AG08396 (cell line): ENCODE measurements at regions not wholly inside any gene's neighbourhood (a gene's known extent, or its start where the extent isn't known, plus 50 kb on each side); places are given as distances from the start of the nearest gene placed in this dataset.
"Not testable (repeated sequence)": the region's sequence is repeated elsewhere in the genome, so short reads cannot be mapped to it uniquely, and the experiment has no call there.

Source experiments
- DNase-seq: peaks from one replicate; pipeline ENCODE4 v3.0.0; 2012; ENCODE audit warnings: low spot score, mixed read lengths

DNA sequence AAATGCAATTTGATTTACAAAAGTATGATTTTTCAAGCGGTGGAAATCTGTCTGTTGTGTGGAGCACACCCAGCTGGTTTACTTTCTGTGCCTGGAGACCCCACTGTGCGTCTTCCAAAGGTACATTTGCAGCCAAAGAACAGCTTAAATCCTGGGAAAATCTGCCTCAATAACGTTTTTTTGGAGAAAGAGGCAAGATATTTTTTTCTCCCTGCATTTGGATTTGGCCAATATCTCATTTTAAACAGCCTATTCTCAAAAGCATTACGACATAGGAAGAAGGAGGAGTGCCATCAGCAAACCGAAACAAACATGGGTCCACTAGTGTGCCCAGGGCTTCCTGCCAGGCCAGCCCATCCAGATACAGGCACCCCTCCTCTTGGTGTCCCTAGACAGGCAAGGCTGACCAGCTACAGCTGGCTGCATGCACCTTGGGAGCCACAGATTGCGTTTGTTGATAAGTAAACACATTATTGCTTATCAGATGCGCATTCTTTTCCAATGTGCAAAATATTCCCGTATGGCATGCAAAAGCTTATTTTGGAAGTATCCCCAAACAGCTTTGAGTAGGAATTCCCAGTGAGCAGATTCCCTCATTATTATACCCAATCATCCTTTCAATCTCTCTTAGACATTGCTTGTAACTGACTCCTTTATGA, 184.5 kb upstream of the MARCKS start:
- DNase-seq = peak; percentile 37

DNA sequence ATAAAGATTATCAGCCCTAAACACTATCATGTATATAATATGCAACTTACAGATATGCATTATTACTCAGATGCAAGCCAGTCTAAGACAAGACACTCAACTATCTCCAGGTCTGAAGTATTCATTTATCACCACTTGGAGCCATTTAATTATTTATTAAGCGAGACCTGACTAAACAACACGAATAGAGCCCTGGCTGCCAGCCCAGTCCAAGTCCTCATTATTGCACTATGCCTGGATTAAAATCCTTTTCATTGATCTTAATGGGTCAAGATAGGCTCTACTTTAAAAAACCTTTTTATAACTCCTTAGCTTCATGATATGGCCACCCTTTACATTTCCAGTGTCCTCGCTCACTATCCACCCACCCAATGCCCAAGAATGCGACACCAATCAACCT, 183.1 kb upstream of the MARCKS start:
- no peak for DNase-seq

DNA sequence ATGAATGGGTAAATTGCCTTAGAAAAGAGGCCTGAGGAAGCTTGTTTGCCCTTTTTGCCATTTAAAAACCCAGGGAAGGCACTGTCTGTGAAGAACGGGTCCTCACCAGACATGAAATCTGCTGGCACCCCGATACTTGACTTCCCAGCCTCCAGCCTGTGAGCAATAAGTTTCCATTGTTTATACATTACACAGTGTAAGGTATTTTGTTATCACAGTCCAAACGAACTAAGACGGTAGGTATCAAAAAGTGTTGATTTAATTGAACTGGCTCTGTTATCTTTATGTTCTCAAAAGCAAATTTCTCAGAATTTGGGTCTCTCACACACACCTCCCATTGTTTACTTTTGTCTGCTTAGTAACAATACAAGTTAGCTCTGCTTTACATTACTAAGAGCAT, 181.1 kb upstream of the MARCKS start:
- DNase-seq = no peak

DNA sequence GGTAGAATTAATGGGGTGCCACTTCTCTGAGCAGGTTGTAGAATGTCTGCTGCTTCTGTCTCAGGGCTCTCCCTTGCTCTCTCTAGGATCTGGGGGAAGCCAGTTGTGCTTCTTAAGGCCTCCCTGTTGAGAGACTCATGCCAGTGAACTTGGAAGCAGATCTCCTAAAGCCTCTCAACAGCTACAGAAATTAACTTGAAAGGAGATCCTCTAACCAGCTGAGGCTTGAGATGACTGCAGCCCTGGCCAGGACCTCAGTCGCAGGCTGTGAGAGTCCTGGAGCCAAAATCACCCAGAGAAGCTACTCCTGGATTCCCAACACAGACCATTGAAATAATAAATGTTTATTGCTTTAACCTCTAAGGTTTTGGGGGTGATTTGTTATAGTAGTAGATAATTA, 180.2 kb upstream of the MARCKS start:
- DNase-seq = no peak

DNA sequence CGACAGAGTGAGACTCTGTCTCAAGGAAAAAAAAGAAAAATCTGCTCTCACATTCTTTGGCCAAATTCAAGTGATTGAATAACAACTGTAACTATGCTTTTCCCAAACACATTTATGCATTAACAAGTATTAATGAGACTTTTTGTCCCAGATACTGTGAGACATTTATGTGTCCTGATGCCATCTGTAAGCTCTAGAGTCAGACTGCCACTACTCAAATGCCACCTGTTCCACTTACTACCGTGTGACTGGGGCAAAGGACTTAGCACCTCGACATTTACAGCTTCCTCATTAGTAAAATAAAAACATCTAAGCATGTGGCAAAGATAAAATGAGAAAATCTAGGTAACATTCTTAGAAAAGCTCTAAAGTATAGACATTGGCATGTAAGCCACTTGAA, 178.1 kb upstream of the MARCKS start:
- no peak for DNase-seq

DNA sequence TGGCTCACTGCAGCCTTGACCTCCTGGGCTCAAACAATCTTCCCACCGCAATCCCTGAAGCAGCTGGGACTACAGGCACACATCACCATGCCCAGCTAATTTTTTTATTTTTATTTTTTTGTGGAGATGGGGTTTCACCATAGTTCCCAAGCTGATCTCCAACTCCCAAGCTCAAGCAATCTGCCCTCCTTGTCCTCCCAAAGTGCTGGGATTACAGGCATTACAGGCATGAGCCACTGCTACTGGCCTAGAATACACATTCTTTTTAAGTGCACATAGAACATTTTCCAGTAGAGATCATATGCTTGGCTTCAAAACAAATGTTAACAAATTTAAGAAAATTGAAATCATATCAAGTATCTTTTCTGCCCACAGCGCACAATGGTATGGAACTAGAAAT, 176.8 kb upstream of the MARCKS start:
- DNase-seq = no peak

DNA sequence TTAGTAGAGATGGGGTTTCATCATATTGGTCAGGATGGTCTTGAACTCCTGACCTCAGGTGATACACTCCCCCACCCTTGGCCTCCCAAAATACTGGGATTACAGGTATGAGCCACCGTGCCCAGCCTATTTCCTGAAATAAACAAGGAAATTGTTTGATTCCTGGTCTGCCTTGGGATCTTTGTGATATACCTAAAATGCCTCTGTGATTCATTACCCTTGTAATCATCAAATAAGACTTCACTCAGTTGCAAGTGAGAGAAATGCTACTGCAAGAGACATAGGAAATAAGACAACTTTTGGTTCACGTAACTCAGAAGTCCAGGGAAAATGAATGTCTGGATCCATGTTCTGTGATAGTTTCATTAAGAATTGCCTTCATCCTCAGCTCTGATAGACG, 173.2 kb upstream of the MARCKS start:
- no peak for DNase-seq

DNA sequence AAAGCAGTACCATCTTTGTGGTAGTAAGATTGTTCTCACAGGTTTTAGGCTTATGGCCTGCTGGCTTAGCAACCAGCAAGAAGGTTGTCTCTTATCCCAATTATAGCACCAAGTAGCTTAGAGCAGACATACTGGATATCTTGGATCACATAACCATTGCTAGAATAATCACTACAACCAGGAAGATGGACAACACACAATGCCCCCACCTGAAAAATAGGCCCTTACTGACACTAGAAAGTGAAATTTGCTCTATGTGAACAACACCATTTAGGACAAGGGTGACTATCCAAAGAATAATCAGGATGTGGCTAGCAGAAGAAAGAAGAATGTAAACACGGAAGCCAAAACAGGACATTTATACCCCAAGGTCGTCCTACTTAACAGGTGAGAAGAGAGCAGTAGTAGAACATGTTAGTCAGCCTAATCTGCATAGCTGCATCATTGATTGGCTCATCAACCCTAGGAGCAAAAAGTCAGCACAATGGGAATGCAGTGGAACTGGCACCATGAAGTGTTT, 172.7 kb upstream of the MARCKS start:
- no peak for DNase-seq

DNA sequence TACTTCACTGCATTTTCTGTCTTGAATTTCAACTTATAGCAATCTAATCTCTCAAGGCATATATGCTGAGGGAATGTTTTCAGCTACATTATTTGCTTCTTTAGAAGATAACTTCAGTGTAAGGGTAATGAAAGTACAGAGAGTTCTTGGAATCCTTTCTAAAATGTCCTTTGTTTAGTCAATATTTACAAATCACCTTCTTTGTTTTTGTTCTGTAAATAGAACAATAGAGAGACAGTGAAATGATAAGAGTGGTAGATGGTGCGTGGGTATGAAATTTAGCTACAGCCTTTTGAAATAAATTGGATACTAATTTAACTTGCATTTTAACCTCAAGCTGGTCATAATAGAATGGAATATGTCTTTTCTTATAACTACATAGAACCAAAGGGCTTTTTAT, 171.1 kb upstream of the MARCKS start:
- no peak for DNase-seq

DNA sequence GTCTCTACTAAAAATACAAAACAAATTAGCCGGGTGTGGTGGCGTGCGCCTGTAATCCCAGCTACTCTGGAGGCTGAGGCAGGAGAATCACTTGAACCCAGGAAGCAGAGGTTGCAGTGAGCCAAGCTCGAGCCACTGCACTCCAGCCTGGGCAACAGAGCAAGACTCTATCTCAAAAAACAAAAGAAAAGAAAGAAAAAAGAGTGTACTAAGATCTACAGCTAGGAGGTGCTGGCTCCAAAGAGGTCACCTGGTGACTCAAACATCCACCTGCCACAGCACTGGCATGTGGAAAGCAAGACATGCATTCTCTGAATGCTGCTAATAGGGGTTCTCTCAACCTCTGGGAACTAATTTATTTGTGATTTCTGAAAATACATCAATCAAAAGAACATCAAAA, 167.5 kb upstream of the MARCKS start:
- DNase-seq = not testable (repeated sequence)

DNA sequence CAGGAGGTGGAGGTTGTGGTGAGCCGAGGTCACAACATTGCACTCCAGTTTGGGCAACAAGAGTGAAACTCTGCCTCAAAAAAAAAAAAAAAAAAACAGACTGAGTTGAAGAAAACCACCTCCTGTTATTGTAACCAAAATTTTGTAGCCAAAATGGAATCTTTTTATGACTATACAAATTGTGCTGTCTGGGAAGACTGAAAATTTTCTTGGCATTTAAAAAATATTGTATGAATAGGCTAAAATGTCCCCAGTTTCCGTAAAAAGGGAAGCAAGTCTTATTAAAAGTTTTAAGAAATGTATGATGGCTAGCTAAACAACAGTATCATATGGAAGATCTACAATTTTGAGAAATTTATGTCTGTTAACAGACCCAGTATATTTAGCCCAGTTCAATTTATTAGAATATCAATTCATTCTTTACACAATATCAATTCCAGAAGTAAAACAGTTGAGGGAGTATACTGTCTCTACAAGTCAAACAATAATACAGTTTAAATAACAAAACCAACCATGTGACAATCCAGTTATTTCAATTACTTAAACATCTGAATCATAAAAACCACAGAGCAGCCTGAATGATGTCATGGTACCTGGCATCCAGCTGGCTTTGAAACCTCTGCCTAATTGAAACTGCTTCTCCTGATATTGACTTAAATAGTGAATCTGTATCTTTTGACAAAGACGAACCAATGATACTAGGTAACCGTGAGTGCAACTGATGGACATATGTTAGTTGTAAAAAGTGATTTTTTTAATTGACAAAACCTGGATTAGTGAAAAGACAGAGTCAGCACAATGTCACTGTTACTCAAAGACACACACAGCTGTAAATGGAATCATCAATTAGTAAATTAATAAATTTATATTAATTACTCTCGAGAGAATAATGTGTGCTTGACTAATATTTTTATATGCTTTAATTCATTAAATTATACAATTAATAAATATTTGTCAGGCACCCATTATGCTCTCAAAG, 166.6 kb upstream of the MARCKS start:
- peak; percentile 60 for DNase-seq

DNA sequence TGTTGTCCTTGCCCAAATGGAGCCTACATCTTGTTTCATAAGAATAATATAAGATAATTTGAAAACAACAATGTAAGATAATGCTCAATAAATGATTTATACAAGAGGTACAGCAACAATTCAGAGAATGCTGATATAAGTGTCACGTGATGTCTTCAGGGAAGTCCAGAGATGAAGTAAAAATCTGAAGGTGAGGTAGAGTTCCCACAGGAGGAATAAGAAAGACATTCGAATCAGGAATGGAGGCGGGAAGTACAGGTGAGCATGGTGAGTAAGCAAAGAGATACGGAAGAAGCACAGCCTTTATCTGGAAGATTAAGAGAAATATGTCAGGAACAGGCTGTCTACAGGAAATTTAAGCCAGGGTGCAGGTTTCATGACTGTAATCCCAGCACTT, 165.9 kb upstream of the MARCKS start:
- DNase-seq = no peak

DNA sequence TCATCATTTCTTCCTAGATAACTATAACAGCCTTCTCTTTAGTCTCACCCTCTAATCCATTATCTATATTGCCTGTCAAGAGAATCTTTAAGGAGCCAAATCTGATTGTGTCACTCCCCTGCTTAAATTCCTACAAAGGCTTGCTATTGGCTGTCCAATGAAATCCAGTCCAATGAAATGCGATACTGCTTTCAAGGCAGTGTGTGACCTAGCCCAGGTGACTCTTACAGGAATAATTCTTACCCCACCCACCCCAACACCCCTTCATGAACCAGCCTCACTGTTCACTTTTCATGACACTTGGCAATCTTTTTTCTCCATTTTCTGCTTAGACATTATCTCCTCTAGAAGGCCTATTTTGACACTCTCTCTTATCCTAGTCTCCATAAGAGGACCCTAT, 163.3 kb upstream of the MARCKS start:
- no peak for DNase-seq

DNA sequence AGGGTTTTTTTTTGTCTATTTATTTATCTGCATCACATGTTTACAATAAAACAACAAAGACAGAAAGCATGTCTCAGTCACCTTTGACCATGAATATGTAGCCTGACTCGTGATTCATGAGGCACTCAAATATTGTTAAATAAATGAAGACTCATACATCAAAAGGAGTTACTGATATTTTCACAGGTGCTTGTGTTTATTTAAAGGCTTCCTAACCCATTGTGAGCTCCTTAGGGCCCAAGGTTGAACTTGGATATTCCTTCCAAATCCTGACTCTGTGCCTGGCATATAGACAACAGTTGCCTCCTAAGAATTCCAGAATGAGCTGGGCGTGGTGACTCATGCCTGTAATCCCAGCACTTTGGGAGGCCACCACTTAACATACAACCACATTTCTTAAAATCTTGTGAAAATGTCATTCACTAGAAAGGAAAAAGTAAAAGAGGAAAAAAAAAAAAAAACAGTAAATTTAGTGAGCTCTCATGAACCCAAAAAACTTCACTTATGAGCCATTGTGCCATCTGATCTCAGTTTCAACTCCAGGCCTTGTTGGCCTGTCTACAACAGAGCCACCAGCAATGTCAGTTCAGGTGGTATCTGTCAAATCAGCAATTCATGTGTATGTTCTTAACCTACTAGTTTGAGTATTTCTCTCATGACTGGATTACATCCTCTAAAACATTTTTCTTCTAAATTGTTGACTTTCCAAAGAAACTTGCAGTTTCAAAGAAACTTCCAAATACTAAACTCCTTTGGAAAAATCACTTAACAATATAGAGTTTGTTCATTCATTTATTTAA, 162.7 kb upstream of the MARCKS start:
- no peak for DNase-seq

DNA sequence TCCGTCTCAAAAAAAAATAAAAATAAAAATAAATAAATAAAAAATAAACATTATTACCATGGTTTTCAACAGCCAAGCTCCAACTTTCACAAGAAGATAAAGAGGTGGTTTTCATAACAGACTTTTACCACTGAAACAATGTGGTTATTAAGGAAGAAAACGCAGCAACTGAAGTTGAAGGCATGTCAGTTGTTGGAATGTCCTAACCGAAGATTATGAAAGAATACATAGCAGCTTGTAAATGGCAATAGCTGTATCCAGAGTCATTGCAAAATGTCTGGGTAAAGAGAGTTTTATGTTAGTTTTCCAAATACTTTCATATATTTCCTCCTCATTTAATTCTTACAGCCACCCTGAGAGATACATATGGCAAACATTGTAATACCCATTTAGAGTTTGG, 161.6 kb upstream of the MARCKS start:
- DNase-seq = no peak

DNA sequence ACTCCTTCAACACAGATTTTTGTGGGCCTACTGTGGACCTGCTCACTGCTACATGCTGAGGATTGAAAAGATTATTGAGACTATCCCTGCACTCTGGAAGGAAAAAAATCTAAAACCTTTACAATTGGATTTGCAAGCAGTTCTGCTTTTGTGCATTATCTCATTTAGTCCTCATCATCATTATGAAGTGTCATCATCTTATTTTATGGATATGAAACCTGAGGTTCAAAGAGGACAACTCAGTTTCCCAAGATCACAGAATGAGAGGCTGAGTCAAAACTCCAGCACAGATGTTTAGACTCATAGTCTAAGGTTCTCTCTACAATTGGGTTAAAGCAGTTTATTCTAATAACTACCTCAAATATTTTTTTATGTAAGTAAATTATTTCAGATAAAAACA, 160.2 kb upstream of the MARCKS start:
- DNase-seq = no peak

DNA sequence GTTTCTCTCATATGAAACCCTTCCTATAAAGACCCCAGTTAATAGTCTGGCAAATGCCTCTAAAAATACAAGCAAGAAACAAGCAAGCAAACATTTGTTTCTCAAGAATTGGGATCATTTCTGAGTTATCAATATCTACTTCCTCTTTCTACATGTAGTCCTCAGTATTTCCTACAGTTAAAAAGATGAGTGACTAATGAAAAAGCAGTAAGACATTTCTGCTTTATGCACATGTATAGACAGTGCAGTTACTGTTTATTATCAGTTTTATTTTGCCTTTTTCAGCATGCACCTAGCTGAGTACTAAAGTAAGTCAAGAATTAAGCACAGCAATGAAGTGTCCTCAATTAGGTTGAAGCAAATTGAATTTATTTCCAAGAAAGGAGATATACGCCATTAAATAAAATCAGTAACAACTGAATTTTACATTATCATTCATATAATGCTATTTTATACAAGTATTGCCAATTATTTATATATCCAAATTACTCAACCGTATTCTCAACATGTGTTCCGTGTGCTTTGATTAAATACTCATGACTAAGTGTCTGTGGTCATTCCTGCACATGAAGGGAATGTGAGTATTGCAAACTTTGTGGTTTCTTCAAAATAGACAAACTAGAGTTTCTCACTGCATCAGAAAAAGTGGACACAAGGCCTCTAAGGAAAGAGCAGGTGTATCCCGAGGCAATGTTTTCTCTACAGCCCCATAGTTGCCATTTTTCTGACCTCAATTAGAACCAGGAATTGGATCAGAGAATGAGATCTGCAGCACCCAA, 159.3 kb upstream of the MARCKS start:
- DNase-seq = peak; percentile 65

DNA sequence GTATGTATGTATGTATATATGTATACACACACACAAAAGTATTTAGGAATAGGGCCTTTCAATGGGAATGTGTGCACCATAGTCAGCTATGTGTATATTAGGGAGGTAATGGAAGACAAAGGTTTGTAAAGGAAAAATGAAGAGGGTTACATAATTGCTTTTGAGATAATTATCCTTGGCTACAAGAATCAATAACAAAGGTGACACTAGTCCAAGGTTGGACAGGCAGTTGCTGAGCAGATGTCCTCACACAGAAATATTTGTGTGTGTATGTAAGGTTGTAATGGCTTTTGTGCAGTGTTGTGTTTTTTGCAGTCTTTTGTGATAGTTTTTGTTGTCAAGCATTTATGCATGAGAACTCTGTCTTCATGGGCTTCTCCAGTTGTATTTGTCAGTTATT, 157.9 kb upstream of the MARCKS start:
- DNase-seq = no peak

DNA sequence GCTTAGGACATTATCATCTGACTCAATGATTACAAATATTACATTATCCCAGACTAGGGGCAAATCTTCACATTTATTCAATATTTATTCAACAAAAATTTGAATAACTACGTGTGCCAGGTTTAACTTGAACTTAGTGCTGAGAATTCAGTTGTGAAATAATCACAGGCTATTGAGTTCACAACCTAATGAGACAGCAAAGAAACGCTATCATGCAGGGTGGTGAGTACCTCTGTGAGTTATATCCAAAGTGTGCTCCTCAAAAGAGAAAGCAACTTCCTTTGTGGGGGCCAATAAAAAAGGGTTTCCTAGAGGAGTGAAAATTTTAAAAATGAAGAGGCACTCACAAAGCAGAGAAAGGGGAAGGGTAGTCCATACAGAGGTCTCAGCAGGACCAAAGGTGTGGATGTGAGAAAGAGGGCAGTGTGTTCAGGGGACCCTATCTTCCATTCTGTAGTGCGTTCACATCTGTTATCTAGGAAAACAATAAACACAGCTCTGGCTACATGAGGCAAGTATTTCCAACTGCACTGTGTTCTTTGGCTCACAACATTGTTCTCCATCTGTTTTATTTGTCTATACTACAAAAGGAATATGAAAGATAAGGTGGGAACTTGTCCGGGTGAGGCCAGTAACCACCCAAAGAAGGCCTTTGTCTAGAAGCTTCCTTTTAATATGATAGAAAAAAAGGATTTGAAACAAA, 155.4 kb upstream of the MARCKS start:
- DNase-seq = no peak

DNA sequence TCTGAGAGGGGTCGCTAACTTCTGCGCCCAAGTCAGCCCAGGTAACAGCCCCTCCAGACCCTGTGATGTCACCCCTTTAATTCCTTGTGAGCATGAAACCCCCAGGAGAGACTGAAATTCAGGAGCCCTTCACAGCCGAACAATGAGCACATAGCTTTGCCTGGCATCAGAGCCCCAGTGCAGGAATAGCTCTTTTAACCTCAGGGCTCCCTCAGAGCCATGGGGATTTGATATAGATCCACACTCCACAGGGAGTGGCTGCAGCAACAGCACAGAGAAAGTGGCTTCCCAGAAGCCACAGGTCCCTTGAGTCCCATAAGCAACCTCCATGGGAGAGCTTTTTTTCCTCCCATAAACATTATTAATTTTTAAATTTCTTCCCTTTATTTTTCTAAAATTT, 150.0 kb upstream of the MARCKS start:
- no peak for DNase-seq

DNA sequence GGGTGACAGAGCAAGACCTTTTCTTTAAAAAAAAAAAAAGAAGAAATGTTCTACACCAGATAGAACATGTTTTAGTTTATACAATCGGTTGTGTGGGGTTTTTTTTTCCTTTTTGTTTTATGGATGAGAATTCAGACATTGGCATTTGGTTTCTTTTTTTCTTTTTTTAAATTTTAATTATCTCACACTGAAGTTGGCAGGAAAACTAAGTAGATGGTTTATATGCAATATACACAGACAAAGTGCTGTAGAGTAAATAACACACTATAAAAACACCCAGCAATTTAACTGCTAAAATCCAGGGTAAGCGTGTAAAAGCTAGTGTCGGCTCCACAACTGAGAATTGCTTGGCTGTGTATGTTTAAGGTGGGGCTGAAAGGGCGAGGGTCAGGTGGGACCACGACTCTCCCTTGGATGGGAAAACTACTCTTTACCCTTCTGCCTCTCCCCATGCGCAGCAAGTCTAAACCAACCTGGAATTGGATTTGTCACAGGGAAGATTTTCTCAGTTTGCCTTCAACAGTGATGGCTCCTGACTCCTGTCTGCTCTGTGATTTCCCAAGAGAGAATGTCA, 147.1 kb upstream of the MARCKS start:
- DNase-seq = no peak
